ENCODE measurements at regions not wholly inside any gene's neighbourhood (a gene's known extent, or its start where the extent isn't known, plus 50 kb on each side); places are given as distances from the start of the nearest gene placed in this dataset.

DNA sequence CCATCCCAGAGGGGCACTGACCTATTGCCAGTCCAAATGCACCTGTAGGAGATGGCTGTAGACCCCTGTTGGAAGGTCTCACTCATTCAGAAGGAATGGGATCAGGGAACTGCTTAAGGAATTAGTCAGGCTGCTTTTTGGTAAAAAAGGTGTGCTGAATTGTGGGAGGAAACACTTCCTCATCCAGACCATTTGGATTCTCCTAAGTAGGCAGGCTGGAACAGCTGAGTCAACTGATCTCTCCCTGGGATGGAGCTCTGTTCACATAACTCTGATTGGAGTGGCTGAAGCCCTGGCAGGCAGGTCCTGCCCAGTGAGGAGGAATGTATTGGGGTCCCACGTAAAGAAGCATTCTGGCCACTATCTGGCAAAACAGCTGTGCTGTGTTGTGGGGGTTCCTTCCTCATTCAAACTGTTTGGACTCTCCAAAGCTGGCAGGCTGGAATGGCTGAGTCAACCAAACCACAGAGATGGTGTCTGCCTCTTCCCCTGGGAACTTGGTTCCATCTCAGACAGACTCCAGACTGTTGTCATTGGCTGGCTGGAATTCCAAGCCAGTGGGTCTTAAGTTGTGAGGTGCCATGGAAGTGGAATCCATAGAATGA is 70.7 kb upstream of the PDC start:
- TF ChIP-seq POLR2A (IDR thresholded peaks at IDR 0.05; ENCODE audit: extremely low read depth, insufficient read length) (no peak), CTCF (IDR thresholded peaks at IDR 0.05; ENCODE audit: low read depth, low read length) (no peak), MAX (IDR thresholded peaks at IDR 0.05; ENCODE audit: low read depth, low read length) (no peak)

Measured in NB4 (cell line).